Small intestine (tissue), 7 donors: ENCODE measurements at regions not wholly inside any gene's neighbourhood (a gene's known extent, or its start where the extent isn't known, plus 50 kb on each side); places are given as distances from the start of the nearest gene placed in this dataset.
"Not testable (repeated sequence)": the region's sequence is repeated elsewhere in the genome, so short reads cannot be mapped to it uniquely, and the experiment has no call there.

Experiments
- DNase-seq, 2 donors: peaks; one replicate each; pipeline versions ENCODE4 v3.0.0 to v3.0.0-alpha.2; 2013
- FAIRE-seq: peaks from 2 replicates; lab custom pipeline; 2012; peaks lifted over from hg19 to GRCh38; lab: Jason Lieb, UNC
- H3K27ac ChIP-seq, 3 donors: one replicate each; pipeline ENCODE4 v1.5.1; 2013; ENCODE audit warnings: low read length in 2 of 3, mild to moderate bottlenecking in 2 of 3, control low read depth in 1 of 3, inconsistent platforms in 1 of 3, low read depth in 1 of 3, moderate library complexity in 1 of 3
- H3K27me3 ChIP-seq, 3 donors: one replicate each; pipeline ENCODE4 v1.6.1; 2013; ENCODE audit warnings: low read length in 3 of 3, inconsistent platforms in 1 of 3; ENCODE audit not compliant: control insufficient read depth in 3 of 3, insufficient read depth in 3 of 3
- H3K36me3 ChIP-seq, 3 donors: one replicate each; pipeline ENCODE4 v1.6.1; 2013; ENCODE audit warnings: low read length in 3 of 3, inconsistent platforms in 1 of 3, low read depth in 1 of 3, mild to moderate bottlenecking in 1 of 3, moderate library complexity in 1 of 3; ENCODE audit not compliant: control insufficient read depth in 3 of 3, insufficient read depth in 2 of 3
- H3K4me1 ChIP-seq, 3 donors: one replicate each; pipeline ENCODE4 v1.6.1; 2013; ENCODE audit warnings: low read length in 2 of 3, inconsistent platforms in 1 of 3, low read depth in 1 of 3, mild to moderate bottlenecking in 1 of 3, moderate library complexity in 1 of 3; ENCODE audit not compliant: control insufficient read depth in 3 of 3, insufficient read depth in 2 of 3
- H3K4me3 ChIP-seq, 3 donors: one replicate each; pipeline ENCODE4 v1.5.1; 2013; ENCODE audit warnings: low read length in 3 of 3, control low read depth in 1 of 3, inconsistent platforms in 1 of 3, low read depth in 1 of 3, mild to moderate bottlenecking in 1 of 3, moderate library complexity in 1 of 3
- H3K9me3 ChIP-seq, 2 donors: one replicate each; pipeline ENCODE4 v1.6.1; 2013; ENCODE audit warnings: low read depth in 1 of 2, low read length in 1 of 2; ENCODE audit not compliant: control insufficient read depth in 2 of 2, insufficient read depth in 1 of 2
- WGBS, 3 donors: extraction: QIAGEN DNeasy Blood & Tissue Kit; methylation state at CpG; one replicate each; pipeline ENCODE4 v1.1.7; 2013; 5-methylcytosine and 5-hydroxymethylcytosine counted together
- donor health status: healthy with polysubstance abuse.
- donor health status: control.
- donor health status: control.
- donor health status: Bipolar disorder and iron deficiency.
- donor health status: healthy.

GRCh38 chr2:7646024-7646423 lies 728.8 kb downstream of the RNF144A start:
- FAIRE-seq: no peak
- H3K9me3 ChIP-seq: peaks cover 2 to 14% of the 10 kb centered on the region in 2 donors
- H3K4me3 ChIP-seq: no peak overlapping the region
- no peak overlapping the region for H3K27ac ChIP-seq
- no peaks in the 10 kb centered on the region for H3K27me3 ChIP-seq
- H3K36me3 ChIP-seq: no peaks in the 10 kb centered on the region
- no peaks in the 10 kb centered on the region for H3K4me1 ChIP-seq
- DNase-seq: no peak
- 74 to 78% (median 77%) methylated on average over 3 of the region's 3 CpGs for WGBS, 3 donors

GRCh38 chr2:7646661-7647060 lies 729.4 kb downstream of the RNF144A start:
- FAIRE-seq: no peak
- Histone ChIP-seq H3K27me3 (no peaks in the 10 kb centered on the region), H3K36me3 (no peaks in the 10 kb centered on the region), H3K27ac (no peak overlapping the region), H3K4me1 (no peaks in the 10 kb centered on the region), H3K4me3 (no peak overlapping the region), H3K9me3 (peaks cover 0 to 7% of the 10 kb centered on the region in 2 donors)
- 83 to 94% (median 93%) methylated on average over 6 of the region's 6 CpGs for WGBS, 3 donors
- no peak for DNase-seq

- no peaks in the 10 kb centered on the region for H3K27me3 ChIP-seq
- no peak overlapping the region for H3K27ac ChIP-seq
- no peaks in the 10 kb centered on the region for H3K4me1 ChIP-seq
- no peak overlapping the region for H3K4me3 ChIP-seq
- H3K9me3 ChIP-seq: peaks cover 0 to 6% of the 10 kb centered on the region in 2 donors
- H3K36me3 ChIP-seq: no peaks in the 10 kb centered on the region
- WGBS, 3 donors: 80 to 89% (median 87%) methylated on average over 7 of the region's 7 CpGs
- FAIRE-seq (no peak), DNase-seq (no peak)
Measured at GRCh38 chr2:7648221-7648795, 731.1 kb downstream of the RNF144A start.

- WGBS, 3 donors: 69 to 79% (median 72%) methylated on average over 6 of the region's 6 CpGs
- Histone ChIP-seq H3K36me3 (no peaks in the 10 kb centered on the region), H3K27me3 (no peaks in the 10 kb centered on the region), H3K4me1 (no peaks in the 10 kb centered on the region), H3K4me3 (no peak overlapping the region), H3K27ac (peak overlapping the region in 1 of 3 donors; percentile 84), H3K9me3 (peaks cover 0 to 11% of the 10 kb centered on the region in 2 donors)
- DNase-seq (peak in 1 of 2 donors; percentile 52), FAIRE-seq (no peak)
Measured at GRCh38 chr2:7649461-7650228, 732.4 kb downstream of the RNF144A start.

GRCh38 chr2:7653617-7654016 lies 736.4 kb downstream of the RNF144A start:
- WGBS, 3 donors: 50 to 91% (median 80%) methylated on average over 2 of the region's 2 CpGs
- H3K4me3 ChIP-seq: no peak overlapping the region
- DNase-seq: peak; percentile 2 to 53
- peaks cover 0 to 16% of the 10 kb centered on the region in 2 donors for H3K9me3 ChIP-seq
- H3K36me3 ChIP-seq: no peaks in the 10 kb centered on the region
- no peak overlapping the region for H3K27ac ChIP-seq
- FAIRE-seq: no peak
- no peaks in the 10 kb centered on the region for H3K4me1 ChIP-seq
- no peaks in the 10 kb centered on the region for H3K27me3 ChIP-seq

GRCh38 chr2:7655629-7656028 lies 738.4 kb downstream of the RNF144A start:
- WGBS, 3 donors: 89 to 99% (median 97%) methylated on average over 2 of the region's 2 CpGs
- H3K27me3 ChIP-seq: no peaks in the 10 kb centered on the region
- H3K9me3 ChIP-seq: peaks cover 0 to 19% of the 10 kb centered on the region in 2 donors
- FAIRE-seq (no peak), DNase-seq (no peak)
- no peak overlapping the region for H3K4me3 ChIP-seq
- peak overlapping the region in 1 of 3 donors; percentile 4 for H3K27ac ChIP-seq
- no peaks in the 10 kb centered on the region for H3K4me1 ChIP-seq
- no peaks in the 10 kb centered on the region for H3K36me3 ChIP-seq

- FAIRE-seq, H3K4me3 ChIP-seq, DNase-seq, H3K4me1 ChIP-seq, H3K27me3 ChIP-seq, H3K36me3 ChIP-seq, H3K27ac ChIP-seq: not testable (repeated sequence)
- WGBS, 3 donors: 75 to 96% (median 79%) methylated on average over 2 of the region's 2 CpGs
- H3K9me3 ChIP-seq: peaks cover 0 to 19% of the 10 kb centered on the region in 2 donors
Measured at GRCh38 chr2:7657526-7657925, 740.3 kb downstream of the RNF144A start.

- Histone ChIP-seq H3K4me1 (no peaks in the 10 kb centered on the region), H3K27me3 (no peaks in the 10 kb centered on the region), H3K4me3 (no peak overlapping the region), H3K27ac (no peak overlapping the region), H3K9me3 (peaks cover 0 to 15% of the 10 kb centered on the region in 2 donors), H3K36me3 (no peaks in the 10 kb centered on the region)
- WGBS, 3 donors: 89 to 91% (median 89%) methylated on average over 12 of the region's 12 CpGs
- FAIRE-seq (no peak), DNase-seq (no peak)
Measured at GRCh38 chr2:7658486-7658885, 741.3 kb downstream of the RNF144A start.
